GM13976 (cell line): ENCODE measurements at regions not wholly inside any gene's neighbourhood (a gene's known extent, or its start where the extent isn't known, plus 50 kb on each side); places are given as distances from the start of the nearest gene placed in this dataset.

Experiments used
- DNase-seq: peaks from one replicate; pipeline ENCODE4 v3.0.0; 2012; ENCODE audit warnings: low spot score
- CTCF ChIP-seq: IDR thresholded peaks from 2 replicates; pipeline ENCODE4 v1.5.1; 2012; ENCODE audit warnings: borderline replicate concordance, mild to moderate bottlenecking; ENCODE audit not compliant: insufficient read depth; ENCODE audit errors: extremely low read depth, missing control alignments, control extremely low read depth
- in situ Hi-C: fragments of 300-500 bp; cut with MboI; formaldehyde crosslinking; loops from one replicate; pipeline ENCODE4 v1.12.0; 2022; ENCODE audit warnings: low sequenced_read_pairs, mixed read lengths, inconsistent platforms; ENCODE audit not compliant: unreplicated experiment

GRCh38 chr15:36426691-36427090, 152.7 kb upstream of the CDIN1 start:
- in situ Hi-C loops = no loop called here
- DNase-seq = no peak
- no peak for TF ChIP-seq CTCF

GRCh38 chr15:36428102-36428845, 151.2 kb upstream of the CDIN1 start:
- TF ChIP-seq CTCF = no peak
- no peak for DNase-seq
- in situ Hi-C loops = no loop called here

- in situ Hi-C loops = no loop called here
- no peak for TF ChIP-seq CTCF
Observed at GRCh38 chr15:36429707-36430106, 149.7 kb upstream of the CDIN1 start.

GRCh38 chr15:36430280-36430679, 149.1 kb upstream of the CDIN1 start:
- in situ Hi-C loops = no loop called here
- no peak for TF ChIP-seq CTCF
- no peak for DNase-seq

More at GRCh38 chr15:36429707-36430106, 149.7 kb upstream of the CDIN1 start:
- DNase-seq = no peak

GRCh38 chr15:36430726-36431265, 148.6 kb upstream of the CDIN1 start:
- no peak for DNase-seq
- in situ Hi-C loops = no loop called here
- TF ChIP-seq CTCF = no peak

- DNase-seq = no peak
- in situ Hi-C loops = no loop called here
- no peak for TF ChIP-seq CTCF
Observed at GRCh38 chr15:36432161-36432560, 147.3 kb upstream of the CDIN1 start.
